HG03135 (cell line): ENCODE measurements at regions not wholly inside any gene's neighbourhood (a gene's known extent, or its start where the extent isn't known, plus 50 kb on each side); places are given as distances from the start of the nearest gene placed in this dataset.
"Not testable (repeated sequence)": the region's sequence is repeated elsewhere in the genome, so short reads cannot be mapped to it uniquely, and the experiment has no call there.

Source experiments
- ATAC-seq: cut with Tn5 transposase; IDR thresholded peaks from one replicate; pipeline ENCODE4 v1.9.1; 2021; ENCODE audit warnings: mild to moderate bottlenecking, moderate library complexity; ENCODE audit not compliant: unreplicated experiment

- ATAC-seq = not testable (repeated sequence)
Measured at GRCh38 chrX:140633105-140633504, 76.5 kb upstream of the LINC00632 start.

DNA sequence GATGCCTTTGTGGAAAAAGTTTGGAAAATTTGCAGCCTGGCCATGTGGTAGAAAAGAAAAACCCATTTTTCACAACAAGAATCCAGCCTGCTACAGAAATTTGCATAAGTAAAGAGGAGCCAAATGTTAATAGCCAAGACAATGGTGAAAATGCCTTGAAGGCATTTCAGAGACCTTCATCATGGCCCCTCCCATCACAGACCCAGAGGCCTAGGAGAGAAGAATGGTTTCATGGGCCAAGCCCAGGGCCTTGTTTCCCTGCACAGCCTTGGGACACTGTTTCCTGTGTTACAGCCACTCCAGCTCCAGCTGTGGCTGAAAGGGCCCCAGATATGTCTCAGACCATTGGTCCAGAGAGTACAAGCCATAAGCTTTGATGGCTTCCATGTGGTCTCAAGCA is 101.4 kb upstream of the LINC00632 start:
- ATAC-seq = no peak

- ATAC-seq = no peak
Measured at GRCh38 chrX:140602140-140602539, 97.3 kb upstream of the SOX3 start.

GRCh38 chrX:140599851-140600250 is 95.0 kb upstream of the SOX3 start:
- no peak for ATAC-seq

DNA sequence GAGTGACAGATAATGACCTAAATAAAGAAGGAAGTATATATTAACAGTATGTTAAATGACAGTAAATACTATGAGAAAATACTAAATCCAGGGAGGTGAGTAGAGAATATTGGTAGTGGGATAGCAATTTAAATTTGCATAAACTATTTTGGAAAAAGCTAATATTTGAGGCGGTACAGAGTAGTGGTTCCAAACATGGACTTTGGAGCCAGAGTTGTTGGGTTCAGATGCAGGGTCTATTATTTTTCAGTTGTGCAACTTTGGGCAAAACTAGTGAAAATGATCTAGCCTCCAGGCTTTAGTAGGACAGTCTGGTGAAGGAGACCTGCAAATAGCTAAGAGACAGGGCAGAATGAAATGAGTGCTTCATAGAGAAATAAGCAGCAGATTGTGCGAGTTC is 84.8 kb upstream of the SOX3 start:
- no peak for ATAC-seq

DNA sequence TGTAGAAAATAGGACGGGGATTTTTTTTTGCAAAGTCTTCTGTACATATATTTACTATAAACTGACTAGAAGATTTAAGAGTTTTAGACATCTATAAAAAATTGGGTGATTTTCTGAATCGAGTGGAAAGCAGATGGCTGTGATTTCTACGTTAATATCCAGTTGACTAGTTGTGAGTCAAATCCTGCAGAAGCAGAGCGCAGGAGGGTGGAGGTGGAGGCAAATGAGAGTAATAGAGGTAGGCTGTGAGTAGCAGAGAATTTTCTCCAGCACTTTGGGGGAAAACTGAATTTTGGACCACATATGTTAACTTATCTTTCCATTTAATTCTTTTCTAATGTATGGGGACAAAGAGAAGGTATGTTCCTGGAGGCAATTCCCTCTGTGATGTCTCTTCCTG is 82.1 kb upstream of the SOX3 start:
- no peak for ATAC-seq

DNA sequence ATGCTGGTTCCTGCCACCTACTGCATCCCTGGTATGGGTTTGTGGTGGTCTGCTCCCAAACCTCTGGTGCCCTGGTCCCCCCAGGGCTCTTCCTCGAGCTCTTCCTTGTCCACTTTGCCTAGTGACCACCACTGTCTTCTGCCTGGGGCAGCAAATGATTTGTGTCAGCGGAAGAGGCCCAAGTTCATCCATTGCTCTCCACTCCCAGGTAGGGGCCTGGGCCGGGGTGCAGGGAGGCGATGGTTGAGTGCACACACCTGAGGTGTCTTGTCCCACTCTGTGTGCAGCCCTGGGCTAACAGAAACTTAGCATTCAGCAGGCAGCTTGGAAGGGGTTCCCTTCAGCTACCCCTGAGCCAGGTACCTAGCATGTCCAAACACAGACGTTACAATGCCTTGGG is 75.6 kb upstream of the SOX3 start:
- ATAC-seq = no peak

DNA sequence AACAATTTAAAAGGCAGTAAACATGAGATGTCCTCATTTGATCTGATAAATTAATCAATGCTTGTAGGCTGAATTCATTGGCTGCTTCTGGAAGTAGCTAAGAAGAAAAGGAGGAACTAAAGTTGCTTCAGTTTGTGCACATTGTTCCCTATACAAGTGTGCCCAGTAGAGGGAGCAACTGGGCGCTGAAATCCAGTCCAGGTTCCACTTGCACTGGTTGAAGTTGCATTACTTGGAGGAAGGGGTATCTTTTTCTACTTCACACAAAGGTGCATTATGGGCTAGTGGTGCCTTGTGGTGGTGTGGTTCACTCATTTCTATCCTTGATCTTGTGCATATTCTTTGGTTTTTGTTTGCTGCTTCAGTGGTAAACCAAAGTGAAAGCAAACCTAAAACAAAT is 67.9 kb upstream of the SOX3 start:
- peak; percentile 76 for ATAC-seq

DNA sequence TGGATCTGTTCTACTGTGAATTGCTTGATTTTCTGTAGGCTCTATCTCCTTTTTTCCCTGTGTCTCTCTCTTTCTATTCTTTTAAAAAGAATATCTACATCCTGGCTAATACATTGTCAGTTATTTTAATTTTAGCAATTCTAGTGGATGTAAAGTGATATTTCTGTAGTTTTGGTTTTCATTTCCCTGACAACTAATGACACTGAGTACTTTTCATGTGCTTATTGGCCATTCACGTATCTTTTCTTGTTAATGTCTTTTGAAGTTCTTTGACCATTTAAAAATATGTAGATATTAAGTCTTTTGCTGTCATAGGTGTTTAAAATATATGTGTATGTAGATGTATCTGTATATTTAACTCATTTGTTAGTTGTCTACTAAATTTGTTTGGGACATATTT is 59.0 kb upstream of the SOX3 start:
- no peak for ATAC-seq
